HCEC 1CT (cell line): ENCODE measurements at regions not wholly inside any gene's neighbourhood (a gene's known extent, or its start where the extent isn't known, plus 50 kb on each side); places are given as distances from the start of the nearest gene placed in this dataset.
"Not testable (repeated sequence)": the region's sequence is repeated elsewhere in the genome, so short reads cannot be mapped to it uniquely, and the experiment has no call there.

Experiments
- DNase-seq: peaks from one replicate; pipeline ENCODE4 v3.0.0-alpha.2; 2017

DNA sequence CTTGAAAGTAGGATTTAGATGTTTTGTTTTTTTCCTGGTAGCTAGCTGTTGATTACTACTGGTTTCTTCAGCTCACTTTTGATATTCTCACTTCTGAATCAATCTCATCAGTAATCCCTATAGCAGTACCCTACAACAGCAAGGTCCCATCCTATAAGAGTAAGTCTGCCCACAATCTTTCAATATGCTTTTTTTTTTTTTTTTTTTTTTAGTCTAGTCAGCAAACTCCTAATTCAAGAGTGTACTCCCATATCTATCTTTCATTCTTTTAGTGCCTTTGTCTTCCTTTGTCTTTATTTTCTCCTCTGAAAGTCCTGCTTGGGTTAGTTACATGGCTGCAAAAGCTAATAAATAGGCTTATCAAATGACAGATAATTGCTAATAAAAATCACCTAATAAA lies 362.4 kb upstream of the RIOK2 start:
- no peak for DNase-seq

DNA sequence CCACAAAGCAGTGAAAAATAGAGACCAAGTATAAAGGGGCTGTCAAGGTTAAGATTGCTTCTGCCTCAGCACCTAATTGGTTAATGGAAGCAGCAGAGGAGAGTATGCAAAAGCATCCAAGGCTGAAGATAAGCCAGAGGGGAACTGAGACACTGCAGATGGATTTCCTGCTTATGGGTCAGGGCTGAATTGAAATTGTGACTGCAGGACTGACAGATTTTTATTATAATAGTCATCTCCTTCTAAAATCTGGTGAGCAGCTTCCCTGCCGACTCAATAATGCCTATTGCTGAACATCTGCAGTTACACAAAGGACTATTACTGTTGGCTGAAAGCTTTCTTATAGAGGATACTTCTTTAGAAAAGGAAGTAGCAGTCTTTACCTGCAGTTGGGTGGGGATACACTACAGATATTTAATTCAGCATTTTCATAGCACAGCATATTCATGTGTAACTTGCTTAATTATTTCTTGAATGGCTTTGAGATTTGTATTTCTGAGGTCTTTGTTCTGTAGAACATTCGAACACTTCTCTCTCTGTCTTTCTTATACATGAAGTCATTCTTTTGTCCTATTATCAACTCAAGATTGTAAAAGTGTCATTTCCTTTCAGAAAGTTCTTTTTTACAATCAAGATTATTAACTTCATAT lies 363.0 kb upstream of the RIOK2 start:
- DNase-seq, result peak; percentile 63

DNA sequence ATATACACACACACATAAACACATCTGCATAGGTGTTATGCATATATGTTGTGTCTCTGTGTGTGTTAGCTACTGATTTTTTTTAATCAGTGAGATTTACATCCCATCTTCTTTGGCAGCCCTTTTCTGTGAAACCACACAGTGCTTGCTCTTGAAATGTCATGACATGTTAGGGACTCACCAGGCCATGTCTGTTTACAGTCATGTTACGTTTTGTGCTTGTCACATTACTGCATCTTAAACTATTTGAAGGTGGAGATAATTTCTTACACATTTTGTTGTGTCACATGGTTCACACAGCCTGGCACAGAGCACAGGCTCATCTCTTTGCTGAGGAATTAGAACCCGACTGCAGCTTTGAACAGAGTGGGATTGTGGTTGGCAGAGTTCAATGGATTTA lies 364.4 kb upstream of the RIOK2 start:
- DNase-seq, result no peak

DNA sequence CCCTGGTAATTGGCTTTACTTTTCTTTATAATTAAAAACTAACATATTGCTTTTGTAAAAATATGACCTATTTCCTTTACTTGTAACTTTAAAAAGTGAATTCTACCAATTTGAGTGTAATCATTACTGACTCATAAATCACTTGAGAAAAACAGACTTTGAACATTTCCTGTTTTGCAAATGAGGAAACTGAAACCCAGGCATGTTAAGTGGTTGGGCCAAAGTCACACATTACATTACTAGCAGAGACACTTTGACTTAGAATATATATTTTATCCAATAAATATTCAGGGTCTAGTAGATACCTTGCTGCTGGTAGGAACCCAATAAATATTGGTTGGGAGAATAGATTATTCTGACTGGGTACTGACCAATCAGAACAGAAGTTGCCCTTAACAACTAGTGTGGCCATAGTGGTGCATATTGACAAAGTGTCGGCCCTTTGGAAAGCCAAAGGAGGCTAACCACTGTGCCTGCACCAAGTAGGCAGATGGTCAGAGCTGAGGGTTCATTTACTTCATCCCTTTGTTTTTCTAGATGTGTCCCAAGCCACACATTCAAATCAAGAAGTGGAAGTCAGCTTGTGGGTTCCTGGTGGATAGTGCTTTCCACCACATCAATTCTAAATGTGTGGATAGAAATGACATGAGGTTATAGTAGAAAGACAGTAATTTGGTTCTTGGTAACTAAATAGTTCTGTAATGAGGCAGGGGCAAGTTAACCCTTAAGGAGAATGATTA lies 365.1 kb upstream of the RIOK2 start:
- DNase-seq, result peak; percentile 33

DNA sequence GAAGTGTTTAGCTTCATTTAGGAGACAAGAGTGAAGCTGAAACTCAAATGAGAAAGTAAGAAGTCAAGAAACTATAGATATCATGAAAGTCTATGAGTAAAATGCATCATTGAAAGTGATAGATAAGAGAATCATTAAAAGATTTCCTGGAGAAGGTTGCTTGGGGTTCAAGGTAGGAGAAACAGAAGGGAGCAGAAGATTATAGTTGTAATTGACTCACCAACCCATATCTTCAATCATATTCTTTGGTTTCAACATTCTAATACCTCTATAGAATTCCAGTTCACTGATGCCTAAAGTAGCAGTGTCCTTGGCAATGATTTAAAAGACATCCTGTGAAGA lies 365.7 kb upstream of the RIOK2 start:
- DNase-seq, result no peak

DNA sequence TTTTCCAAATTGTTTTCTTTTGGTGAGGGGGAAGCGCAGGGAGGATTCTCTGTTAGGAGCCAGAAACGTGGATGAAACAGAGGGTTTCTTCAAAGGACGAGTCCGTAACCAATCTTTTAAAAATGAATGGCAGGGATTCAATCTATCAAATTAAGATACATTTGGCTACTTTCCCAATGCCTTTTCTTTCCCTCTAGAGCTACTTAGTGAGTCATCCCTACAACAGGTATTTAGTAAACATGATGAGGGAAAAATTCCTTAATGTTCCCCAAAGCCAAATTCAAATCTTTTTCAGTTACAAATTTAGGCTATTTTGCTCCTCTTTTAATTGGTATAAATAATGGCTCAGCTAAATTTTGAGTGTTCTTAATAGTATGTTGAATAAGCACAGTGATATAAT lies 366.4 kb upstream of the RIOK2 start:
- no peak for DNase-seq

DNA sequence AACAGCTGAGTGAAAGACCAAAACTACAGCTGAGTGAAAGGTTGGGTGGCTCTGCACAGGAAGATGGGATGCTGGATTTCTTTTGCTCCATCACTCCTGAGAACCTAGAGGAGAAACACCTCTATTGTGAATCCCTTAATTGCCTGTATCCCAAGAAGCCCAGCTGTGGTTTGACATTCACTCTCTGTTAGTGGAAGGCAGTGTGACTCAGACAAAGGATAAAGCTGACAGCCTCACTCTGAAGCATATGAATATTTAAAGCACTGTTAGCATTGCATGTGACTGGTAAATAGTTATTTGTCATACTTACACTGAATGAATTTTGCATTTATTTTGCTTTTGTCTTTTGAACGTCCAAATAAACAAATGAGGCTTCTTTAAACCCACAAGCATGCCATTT lies 367.1 kb upstream of the RIOK2 start:
- DNase-seq, result peak; percentile 78

DNA sequence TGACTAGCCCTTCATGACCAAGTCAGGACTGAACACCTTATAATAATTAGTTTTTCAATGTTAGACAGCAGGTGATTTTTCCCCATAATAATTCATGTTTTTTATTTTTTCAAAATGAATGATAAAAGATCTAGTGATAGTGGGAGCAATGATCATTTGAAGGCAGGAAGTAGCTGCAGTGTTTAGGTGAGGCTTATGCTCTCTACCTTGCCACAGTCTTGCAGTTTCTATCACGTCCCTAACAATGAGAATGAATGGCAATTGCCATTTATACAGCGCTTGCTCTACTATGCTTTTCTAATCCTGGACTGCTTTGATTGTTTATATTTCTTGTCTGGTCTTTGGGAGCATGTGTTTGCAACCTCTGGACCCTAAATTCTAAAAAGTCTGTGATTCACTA lies 367.8 kb upstream of the RIOK2 start:
- DNase-seq, result no peak

DNA sequence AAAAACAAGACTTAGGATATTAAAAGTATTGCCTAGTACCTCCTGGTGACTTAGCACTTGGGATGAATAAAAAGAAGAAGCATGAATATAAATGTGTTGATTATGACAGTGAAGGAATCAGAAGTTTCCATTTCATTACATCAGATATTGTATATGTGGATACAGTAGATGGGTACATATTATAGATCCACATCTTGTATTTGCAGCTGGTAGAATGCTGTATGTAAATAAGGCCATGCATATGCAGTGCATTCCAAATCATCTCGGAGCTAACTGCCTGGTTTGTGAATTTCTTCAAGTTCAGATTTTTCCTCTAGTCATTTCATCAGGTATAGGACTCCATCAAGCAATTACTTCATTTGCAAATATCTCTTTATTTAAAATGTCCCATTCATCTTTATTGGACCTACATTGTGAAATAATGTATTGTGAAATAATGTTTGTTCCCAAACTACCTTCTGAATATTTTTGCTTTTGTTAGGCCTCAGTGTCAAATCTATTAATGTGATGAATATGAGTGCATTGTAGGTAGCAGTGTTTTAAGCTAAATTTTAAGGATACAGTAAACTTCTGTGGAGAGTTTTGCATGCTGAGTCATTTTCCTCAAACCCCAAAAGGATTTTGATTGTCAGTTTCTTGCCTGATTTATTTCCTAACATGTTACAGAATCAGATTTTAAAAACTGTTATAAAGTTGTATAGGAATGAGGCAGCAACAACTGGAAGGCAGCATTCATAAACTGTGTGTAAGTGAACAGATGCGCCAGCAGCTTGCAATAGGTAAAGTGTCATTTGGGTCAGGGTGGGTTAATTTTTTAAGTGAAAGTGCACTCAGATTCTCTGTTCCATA lies 370.8 kb upstream of the RIOK2 start:
- DNase-seq, result peak; percentile 84

DNA sequence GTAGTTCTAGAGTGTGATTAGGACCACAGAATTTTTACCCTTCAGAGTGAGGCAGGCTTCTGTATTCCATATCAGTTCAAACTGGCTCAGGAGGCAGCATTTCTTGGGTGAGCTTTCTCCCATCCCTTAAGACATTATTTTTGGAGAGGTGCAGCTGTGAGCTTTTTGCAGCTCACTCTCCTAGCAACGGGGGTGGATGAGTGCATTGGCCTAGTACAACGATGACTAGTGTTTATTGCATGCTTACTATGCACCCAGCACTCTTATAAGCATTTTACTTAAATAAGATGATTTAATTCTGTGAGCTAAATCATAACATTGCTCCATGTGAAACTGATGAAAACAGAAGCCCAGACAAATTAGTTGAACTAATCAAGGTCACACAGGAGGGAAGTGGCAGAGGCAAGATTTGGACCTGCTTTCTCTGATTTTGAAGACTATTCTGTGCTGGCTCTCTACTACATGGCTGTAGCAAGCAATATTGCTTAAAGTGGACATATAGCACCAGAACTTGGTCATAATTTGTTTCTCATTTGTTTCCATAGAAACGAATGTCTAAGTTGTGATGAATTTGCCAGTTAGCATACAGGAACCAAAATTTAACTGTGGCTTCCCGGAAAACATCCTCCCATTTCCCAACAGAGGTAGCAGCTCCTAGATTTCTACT lies 372.1 kb upstream of the RIOK2 start:
- DNase-seq, result peak; percentile 87

DNA sequence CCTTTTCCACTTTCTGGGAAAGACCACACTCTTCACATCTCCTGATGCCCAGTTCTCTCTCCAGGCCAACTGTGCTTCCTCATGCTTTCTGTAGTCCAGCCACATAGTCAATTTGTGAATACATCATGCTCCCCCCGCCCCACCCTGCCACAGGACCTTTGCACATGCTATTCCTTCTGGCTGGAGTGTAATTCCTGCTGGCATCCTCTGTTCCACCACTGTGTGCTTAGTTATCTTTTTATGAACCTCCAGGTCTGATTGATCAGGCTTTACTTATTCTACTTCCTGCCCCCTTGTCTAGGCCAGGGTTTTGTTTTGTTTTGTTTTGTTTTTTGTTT lies 372.6 kb upstream of the RIOK2 start:
- DNase-seq, result no peak

DNA sequence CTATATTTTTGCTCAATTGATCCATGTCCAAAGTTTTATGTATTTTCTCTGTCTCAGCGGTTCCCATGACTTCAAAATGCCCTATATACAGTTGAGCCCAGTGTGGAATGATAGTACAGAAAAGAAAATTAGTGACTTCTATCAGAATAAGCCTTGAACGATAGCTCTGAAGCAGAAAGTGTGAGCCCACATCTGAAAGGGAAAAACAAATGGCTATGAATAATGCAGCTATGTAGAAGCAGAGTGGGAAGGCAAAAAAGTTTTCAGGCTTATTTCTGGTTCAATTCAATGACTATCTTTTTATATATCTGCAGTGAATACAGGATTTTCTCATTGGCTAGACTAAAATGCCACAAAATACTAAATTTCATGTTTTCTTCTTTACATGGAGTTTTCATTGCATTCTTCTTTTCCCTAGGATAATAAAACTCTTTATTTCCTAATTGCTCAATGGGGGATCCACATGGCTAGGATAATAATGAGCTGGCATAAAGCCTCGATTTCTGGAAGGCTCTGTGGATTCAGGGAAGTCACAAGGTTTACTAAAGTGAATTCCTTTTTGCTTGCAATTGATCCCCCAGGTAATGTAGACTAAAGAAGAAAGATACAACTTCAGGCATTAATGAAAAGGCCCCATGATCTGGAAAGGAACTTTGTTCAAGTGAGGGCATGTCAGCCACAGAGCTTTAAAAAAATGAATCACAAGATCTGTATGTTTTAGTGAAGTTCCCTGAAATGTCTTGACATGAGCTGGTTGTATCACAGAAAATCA lies 377.0 kb upstream of the RIOK2 start:
- DNase-seq, result no peak

DNA sequence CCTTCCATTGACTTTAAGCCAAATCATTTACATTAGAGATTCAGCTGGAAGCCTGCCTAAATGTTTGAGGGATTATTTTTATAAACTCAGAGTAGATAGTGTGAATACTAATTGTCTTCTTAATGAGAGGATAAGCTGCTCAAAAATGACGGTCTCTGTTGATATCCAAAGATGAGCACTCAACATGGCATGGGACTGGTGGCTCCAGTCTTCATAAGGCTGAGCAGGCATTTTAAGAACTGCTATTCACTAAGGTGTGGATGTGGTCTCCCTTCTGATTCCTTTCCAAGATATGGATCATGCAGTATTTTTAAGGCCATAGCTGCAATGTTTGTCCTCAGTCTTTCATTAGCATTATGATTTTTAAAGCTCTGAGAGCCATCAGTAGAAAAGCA lies 377.5 kb upstream of the RIOK2 start:
- no peak for DNase-seq

DNA sequence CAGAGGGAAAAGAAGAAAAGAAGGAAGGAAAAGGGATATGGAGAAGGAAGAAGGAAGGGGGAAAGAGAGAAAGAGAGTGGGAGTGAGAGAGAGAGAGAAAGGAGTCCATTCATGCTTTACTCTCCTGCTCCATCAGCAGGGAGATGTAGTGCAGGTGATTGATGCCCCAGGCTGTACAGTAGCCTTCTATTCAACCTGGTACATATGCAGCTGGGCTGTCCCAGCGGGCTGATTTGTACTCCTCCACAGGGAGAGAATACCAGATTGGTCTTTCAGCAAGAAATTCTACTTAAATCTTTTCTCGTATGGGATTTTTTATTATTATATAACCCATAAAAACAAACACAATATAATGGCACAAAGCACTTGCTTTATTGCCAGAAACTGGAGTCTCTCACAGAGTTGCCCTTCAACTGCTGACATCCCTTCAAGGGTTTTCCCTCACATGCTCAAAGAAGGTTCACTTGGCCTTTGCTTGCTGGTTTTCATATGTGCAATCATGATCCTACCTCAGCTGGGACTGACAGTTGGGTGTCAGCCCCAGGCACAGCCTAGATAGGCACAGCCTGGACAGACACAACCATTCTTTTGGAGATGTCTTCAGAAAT lies 380.1 kb upstream of the RIOK2 start:
- DNase-seq, result no peak

DNA sequence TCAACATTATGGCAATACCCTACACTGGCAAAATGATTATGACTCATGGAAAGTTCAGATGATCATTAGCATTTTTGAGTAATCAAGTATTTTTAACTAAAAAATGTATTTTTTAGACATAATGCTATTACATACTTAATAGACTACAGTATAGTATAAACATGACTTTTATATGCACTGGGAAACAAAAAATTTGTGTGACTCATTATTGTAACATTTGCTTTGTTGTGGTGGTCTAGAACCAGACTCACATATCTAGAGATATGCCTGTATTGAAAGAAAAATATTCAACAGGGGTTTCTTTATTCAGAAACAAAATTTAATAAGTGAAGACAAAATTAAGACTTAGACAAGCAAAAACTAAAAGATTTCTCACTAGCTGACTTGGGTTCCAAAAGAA lies 385.3 kb upstream of the RIOK2 start:
- DNase-seq, result no peak

DNA sequence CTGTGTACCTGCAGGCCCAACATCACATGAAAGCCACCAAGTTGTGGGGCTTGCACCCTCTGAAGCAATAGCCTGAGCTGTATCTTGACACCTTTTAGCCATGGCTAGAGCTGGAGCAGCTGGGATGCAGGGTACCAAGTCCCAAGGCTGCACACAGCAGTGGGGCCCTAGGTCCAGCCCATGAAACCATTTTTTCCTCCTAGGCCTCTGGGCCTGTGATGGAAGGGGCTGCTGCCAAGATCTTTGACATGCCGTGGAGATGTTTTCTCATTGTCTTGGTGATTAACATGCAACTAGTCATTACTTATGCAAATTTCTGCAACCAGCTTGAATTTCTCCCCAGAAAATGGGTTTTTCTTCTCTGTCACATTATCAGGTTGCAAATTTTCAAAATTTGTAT lies 387.2 kb upstream of the RIOK2 start:
- DNase-seq, result no peak

DNA sequence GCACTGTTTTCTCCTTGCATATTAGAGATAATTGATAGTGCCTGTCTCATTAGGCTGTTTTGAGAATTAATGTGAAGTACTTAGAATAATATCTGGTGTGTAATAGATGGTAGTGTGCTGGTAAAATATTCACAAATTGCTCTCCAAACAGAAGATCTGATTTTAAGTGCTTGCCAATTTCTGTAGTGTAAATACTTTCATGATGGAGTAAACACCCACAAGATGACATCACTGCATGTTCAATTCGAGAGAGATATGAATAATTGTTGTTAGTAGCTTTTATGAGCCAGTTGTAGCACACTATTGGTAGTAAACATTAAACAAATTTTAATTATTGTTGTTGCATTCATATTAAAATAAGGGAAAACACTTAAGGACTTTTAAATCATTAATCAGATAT lies 392.3 kb upstream of the RIOK2 start:
- no peak for DNase-seq

DNA sequence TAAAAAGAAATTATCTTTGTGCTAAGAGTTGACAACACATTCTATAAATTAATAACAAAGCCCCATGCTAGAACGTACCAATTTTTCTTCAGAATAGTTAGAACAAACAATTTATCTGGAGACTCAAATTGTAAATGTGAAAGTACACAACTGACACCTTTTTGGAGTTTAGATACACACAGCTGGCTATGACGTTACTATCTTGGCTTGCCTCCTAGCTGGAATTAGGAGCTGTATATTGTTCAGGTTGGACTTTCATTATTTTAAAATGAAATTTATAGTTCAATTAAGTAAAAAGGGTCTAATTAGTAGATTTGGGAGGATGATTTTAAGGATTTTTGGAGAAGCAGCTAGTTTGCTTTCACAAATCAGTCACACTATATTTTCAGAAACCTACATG lies 393.9 kb upstream of the RIOK2 start:
- DNase-seq, result no peak

DNA sequence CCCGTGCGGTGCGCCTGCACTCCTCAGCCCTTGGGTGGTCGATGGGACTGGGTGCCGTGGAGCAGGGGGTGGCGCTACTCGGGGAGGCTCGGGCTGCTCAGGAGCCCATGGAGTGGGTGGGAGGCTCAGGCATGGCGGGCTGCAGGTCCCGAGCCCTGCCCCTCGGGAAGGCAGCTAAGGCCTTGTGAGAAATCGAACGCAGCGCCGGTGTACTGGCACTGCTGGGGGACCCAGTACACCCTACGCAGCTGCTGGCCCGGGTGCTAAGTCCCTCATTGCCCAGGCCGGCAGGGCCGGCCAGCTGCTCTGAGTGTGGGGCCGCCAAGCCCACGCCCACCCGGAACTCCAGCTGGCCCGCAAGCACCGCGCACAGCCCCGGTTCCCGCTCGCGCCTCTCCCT lies 396.9 kb upstream of the RIOK2 start:
- DNase-seq, result not testable (repeated sequence)

DNA sequence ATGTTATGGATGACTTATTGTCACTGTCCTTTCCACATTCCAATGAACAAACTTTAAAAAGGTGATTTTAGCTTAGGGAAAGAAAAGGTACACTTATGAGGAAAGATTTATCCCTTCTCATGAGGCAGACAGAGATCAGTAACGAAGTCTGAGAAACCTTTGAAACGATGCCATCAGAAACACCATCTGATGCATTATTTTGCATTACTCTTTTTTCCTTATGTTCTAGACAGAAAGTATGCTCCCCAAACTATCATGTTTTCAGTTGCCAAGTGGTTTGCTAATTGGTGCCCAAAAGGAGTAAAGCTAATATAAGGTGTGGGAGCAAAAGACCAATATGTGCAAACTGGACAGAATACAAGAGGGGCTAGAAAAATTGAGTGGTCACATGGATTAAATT lies 397.7 kb upstream of the RIOK2 start:
- DNase-seq, result no peak

DNA sequence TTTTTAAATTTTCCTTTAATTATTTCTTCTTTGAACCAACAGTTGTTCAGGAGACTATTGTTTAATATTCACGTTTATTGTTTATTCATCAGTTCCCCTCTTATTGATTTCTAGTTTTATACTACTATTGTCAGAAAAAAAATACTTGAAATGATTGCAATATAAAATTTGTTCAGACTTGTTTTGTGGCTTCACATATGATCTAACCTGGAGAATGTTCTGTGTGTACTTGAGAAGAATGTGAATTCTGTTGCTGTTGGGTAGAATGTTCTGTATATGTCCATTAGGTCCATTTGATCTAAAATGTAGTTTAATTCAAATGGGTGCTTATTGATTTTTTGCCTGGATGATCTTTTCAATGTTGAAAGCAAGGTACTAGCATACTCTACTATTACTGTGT lies 408.7 kb upstream of the RIOK2 start:
- DNase-seq, result no peak

DNA sequence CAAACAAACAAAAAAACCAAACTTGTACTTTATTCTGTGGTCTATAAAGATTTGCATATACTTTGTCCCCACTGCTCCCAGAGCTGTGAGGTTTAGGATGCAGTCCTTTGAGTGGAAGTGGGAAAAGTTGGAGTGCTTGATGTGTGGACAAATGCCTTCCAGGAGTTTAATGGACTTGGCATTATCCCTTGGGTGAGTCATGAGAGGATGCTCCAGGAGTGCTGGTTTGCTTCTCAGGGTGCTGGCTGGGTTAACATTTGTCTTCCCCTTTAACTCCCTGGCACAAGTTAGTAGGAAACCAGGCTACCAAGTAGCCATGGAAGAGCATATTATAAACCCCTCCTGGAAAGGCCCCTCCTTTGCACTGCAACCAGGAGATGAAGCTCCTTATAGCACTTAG lies 417.4 kb upstream of the RIOK2 start:
- DNase-seq, result no peak

DNA sequence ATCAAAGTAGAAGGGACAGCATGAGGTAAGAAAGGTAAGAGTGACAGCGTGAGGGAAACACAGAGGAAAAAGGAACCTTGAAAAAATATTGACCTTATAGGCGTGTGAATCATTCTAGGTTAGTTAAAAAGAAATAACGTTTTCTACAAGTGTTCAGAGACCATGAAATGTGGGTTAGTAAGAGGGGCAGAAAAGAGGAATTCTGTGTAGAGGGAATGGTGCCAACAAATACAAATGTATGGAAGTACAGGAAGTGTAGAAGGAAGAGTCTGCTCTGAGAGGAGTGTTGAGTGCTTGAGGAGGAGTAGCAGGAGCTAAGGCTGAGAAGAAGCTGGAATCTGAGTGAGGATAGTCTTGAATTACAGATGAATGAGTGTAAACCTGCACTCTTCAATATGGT lies 418.6 kb upstream of the RIOK2 start:
- no peak for DNase-seq
